LNCAP (cell line): ENCODE measurements at regions not wholly inside any gene's neighbourhood (a gene's known extent, or its start where the extent isn't known, plus 50 kb on each side); places are given as distances from the start of the nearest gene placed in this dataset.

Experiments
- CTCF ChIP-seq: fragments of 450-650 bp; IDR thresholded peaks from 2 replicates; pipeline ENCODE4 v1.5.1; 2017; ENCODE audit warnings: mild to moderate bottlenecking

GRCh38 chr20:53778736-53779135 is 185.1 kb upstream of the ZNF217 start:
- no peak for TF ChIP-seq CTCF

GRCh38 chr20:53778041-53778516 is 184.4 kb upstream of the ZNF217 start:
- no peak for TF ChIP-seq CTCF

- TF ChIP-seq CTCF, result no peak
These were observed 183.2 kb upstream of the ZNF217 start for GRCh38 chr20:53776858-53777257.

- TF ChIP-seq CTCF, result no peak
These were observed 181.0 kb upstream of the ZNF217 start for GRCh38 chr20:53774461-53775203.

- TF ChIP-seq CTCF, result no peak
These were observed 180.3 kb upstream of the ZNF217 start for GRCh38 chr20:53773792-53774401.

- TF ChIP-seq CTCF, result no peak
These were observed 175.4 kb upstream of the ZNF217 start for GRCh38 chr20:53769041-53769440.

GRCh38 chr20:53768329-53768728 is 174.7 kb upstream of the ZNF217 start:
- TF ChIP-seq CTCF, result no peak
